ENCODE measurements at regions not wholly inside any gene's neighbourhood (a gene's known extent, or its start where the extent isn't known, plus 50 kb on each side); places are given as distances from the start of the nearest gene placed in this dataset.

- DNase-seq (ENCODE audit: low read depth) = no peak
- H3K4me3 ChIP-seq (ENCODE audit: low read length) = no peak overlapping the region
- TF ChIP-seq CTCF (IDR thresholded peaks at IDR 0.05; ENCODE audit: insufficient read depth, low read depth, low read length, missing control alignments) = no peak
These were observed 1454.1 kb downstream of the UQCRFS1 start for GRCh38 chr19:27758626-27759505.

GRCh38 chr19:27754700-27755099, 1458.3 kb downstream of the UQCRFS1 start:
- DNase-seq (ENCODE audit: low read depth) = no peak
- H3K4me3 ChIP-seq (ENCODE audit: low read length) = no peak overlapping the region
- TF ChIP-seq CTCF (IDR thresholded peaks at IDR 0.05; ENCODE audit: insufficient read depth, low read depth, low read length, missing control alignments) = no peak

GRCh38 chr19:27753622-27754021, 1459.3 kb downstream of the UQCRFS1 start:
- TF ChIP-seq CTCF (IDR thresholded peaks at IDR 0.05; ENCODE audit: insufficient read depth, low read depth, low read length, missing control alignments) = no peak
- DNase-seq (ENCODE audit: low read depth) = no peak
- no peak overlapping the region for H3K4me3 ChIP-seq (ENCODE audit: low read length)

- no peak for DNase-seq (ENCODE audit: low read depth)
- H3K4me3 ChIP-seq (ENCODE audit: low read length) = no peak overlapping the region
- TF ChIP-seq CTCF (IDR thresholded peaks at IDR 0.05; ENCODE audit: insufficient read depth, low read depth, low read length, missing control alignments) = no peak
These were observed 1460.3 kb downstream of the UQCRFS1 start for GRCh38 chr19:27752530-27753184.

GRCh38 chr19:27751044-27751391, 1461.9 kb downstream of the UQCRFS1 start:
- TF ChIP-seq CTCF (IDR thresholded peaks at IDR 0.05; ENCODE audit: insufficient read depth, low read depth, low read length, missing control alignments) = no peak
- H3K4me3 ChIP-seq (ENCODE audit: low read length) = no peak overlapping the region
- DNase-seq (ENCODE audit: low read depth) = no peak

GRCh38 chr19:27750391-27751043, 1462.4 kb downstream of the UQCRFS1 start:
- no peak overlapping the region for H3K4me3 ChIP-seq (ENCODE audit: low read length)
- DNase-seq (ENCODE audit: low read depth) = no peak
- TF ChIP-seq CTCF (IDR thresholded peaks at IDR 0.05; ENCODE audit: insufficient read depth, low read depth, low read length, missing control alignments) = no peak

Measured in epithelial cell of esophagus (primary cell).